Lung (tissue), 11 donors: ENCODE measurements at regions not wholly inside any gene's neighbourhood (a gene's known extent, or its start where the extent isn't known, plus 50 kb on each side); places are given as distances from the start of the nearest gene placed in this dataset.
"Not testable (repeated sequence)": the region's sequence is repeated elsewhere in the genome, so short reads cannot be mapped to it uniquely, and the experiment has no call there.

Experiments used
- ATAC-seq: fragments of 200-7000 bp; cut with Tn5 transposase; one replicate; pipeline ENCODE4 v1.9.1; 2020; ENCODE audit warnings: moderate number of reproducible peaks; ENCODE audit not compliant: insufficient read depth, low FRiP score
- DNase-seq, 3 donors: peaks; one replicate each; pipeline ENCODE4 v3.0.0-alpha.2; 2013 to 2017
- H3K27ac ChIP-seq, 2 donors: one replicate each; pipeline ENCODE4 v1.5.1; 2013; ENCODE audit warnings: mild to moderate bottlenecking in 2 of 2, moderate library complexity in 2 of 2, control low read depth in 1 of 2, inconsistent platforms in 1 of 2, low read depth in 1 of 2, low read length in 1 of 2
- H3K27me3 ChIP-seq, 3 donors: one replicate each; pipeline ENCODE4 v1.5.1; 2013; ENCODE audit warnings: low read length in 2 of 3; ENCODE audit not compliant: control insufficient read depth in 3 of 3, insufficient read depth in 3 of 3
- H3K36me3 ChIP-seq, 4 donors: one replicate each; pipeline ENCODE4 v1.5.1; 2013; ENCODE audit warnings: low read length in 4 of 4, mild to moderate bottlenecking in 1 of 4, moderate library complexity in 1 of 4; ENCODE audit not compliant: control insufficient read depth in 4 of 4, insufficient read depth in 4 of 4
- H3K4me1 ChIP-seq, 5 donors: one replicate each; pipeline ENCODE4 v1.5.1; 2013; ENCODE audit warnings: low read length in 5 of 5, mild to moderate bottlenecking in 2 of 5, moderate library complexity in 1 of 5; ENCODE audit not compliant: control insufficient read depth in 5 of 5, insufficient read depth in 5 of 5
- H3K4me3 ChIP-seq: one replicate; pipeline ENCODE4 v1.5.1; 2013; ENCODE audit warnings: mild to moderate bottlenecking, control low read depth, moderate library complexity
- H3K9ac ChIP-seq, 2 donors: one replicate each; pipeline ENCODE4 v1.5.1; 2013; ENCODE audit warnings: low read length in 2 of 2, control low read depth in 1 of 2; ENCODE audit not compliant: insufficient read depth in 1 of 2
- H3K9me3 ChIP-seq, 4 donors: one replicate each; pipeline ENCODE4 v1.5.1; 2013; ENCODE audit warnings: low read length in 3 of 4, mild to moderate bottlenecking in 1 of 4, moderate library complexity in 1 of 4; ENCODE audit not compliant: control insufficient read depth in 4 of 4, insufficient read depth in 3 of 4
- WGBS, 2 donors: extraction: QIAGEN DNeasy Blood & Tissue Kit; methylation state at CpG; one replicate each; pipeline ENCODE4 v1.1.7; 2013; 5-methylcytosine and 5-hydroxymethylcytosine counted together
- TF ChIP-seq, protein P1 (sequence below): IDR thresholded peaks from 2 replicates; pipeline ENCODE4 v1.5.1; 2012; ENCODE audit warnings: mild to moderate bottlenecking; ENCODE audit errors: control extremely low read depth, extremely low read depth
- donor health status: control.
- donor health status: control.
- donor health status: Bipolar disorder and iron deficiency.
- donor health status: healthy.
- donor health status: DM: yes; HTN: yes; CAD: no.

DNA sequence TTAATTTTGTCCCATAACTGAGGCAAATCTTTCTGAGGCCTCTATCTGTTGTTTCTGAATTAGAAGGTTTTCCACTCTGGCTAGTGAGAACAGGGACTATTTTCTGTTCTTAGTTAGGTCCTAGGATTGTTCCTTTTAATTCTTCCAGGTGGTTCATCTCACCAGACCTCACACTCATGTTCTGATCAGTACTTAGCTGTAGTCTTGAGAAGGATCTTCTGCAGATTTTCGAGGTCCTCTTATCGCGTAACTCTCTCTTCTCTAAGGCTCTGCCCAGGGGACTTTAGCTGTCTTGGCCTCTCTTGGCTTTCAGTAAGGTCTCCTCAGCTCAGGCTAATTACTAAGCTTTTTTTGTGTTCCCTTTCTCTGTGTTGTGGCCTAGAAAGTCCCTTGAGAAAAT lies 201.1 kb downstream of the ETNK1 start:
- TF ChIP-seq, protein P1, sequence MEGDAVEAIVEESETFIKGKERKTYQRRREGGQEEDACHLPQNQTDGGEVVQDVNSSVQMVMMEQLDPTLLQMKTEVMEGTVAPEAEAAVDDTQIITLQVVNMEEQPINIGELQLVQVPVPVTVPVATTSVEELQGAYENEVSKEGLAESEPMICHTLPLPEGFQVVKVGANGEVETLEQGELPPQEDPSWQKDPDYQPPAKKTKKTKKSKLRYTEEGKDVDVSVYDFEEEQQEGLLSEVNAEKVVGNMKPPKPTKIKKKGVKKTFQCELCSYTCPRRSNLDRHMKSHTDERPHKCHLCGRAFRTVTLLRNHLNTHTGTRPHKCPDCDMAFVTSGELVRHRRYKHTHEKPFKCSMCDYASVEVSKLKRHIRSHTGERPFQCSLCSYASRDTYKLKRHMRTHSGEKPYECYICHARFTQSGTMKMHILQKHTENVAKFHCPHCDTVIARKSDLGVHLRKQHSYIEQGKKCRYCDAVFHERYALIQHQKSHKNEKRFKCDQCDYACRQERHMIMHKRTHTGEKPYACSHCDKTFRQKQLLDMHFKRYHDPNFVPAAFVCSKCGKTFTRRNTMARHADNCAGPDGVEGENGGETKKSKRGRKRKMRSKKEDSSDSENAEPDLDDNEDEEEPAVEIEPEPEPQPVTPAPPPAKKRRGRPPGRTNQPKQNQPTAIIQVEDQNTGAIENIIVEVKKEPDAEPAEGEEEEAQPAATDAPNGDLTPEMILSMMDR = no peak
- H3K4me3 ChIP-seq = no peak overlapping the region
- no peaks in the 10 kb centered on the region for H3K36me3 ChIP-seq
- WGBS, 2 donors = 79 to 85% methylated on average over 3 of the region's 3 CpGs
- H3K4me1 ChIP-seq = no peaks in the 10 kb centered on the region
- H3K9ac ChIP-seq = no peak overlapping the region
- H3K9me3 ChIP-seq = peaks cover 0 to 4% (median 1%) of the 10 kb centered on the region in 4 donors
- no peak for ATAC-seq
- DNase-seq = peak in 2 of 3 donors; percentile 37 to 71
- no peaks in the 10 kb centered on the region for H3K27me3 ChIP-seq
- no peak overlapping the region for H3K27ac ChIP-seq

DNA sequence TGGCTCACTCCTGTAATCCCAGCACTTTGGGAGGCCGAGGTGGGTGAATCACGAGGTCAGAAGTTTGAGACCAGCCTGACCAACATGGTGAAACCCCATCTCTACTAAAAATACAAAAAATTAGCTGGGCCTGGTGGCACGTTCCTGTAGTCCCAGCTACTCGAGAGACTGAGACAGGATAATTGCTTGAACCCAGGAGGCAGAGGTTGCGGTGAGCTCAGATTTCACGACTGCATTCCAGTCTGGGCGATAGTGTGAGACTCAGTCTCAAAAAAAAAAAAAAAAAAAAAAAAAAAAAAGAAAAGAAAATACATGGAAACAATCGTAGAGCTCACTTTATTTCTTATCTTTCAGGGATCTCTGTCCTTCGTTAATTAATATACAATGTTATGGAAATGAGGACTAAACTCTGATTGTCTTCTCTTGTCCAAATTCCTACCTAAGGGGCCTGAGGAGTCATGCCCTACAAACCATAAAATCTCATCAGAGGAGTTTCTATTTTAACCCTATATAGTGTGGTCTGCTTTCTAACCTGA lies 201.5 kb downstream of the ETNK1 start:
- not testable (repeated sequence) for H3K9ac ChIP-seq, H3K36me3 ChIP-seq, H3K9me3 ChIP-seq, DNase-seq, ATAC-seq, H3K4me1 ChIP-seq, H3K27me3 ChIP-seq, H3K27ac ChIP-seq, H3K4me3 ChIP-seq
- WGBS, 2 donors = 80 to 84% methylated on average over 9 of the region's 9 CpGs

DNA sequence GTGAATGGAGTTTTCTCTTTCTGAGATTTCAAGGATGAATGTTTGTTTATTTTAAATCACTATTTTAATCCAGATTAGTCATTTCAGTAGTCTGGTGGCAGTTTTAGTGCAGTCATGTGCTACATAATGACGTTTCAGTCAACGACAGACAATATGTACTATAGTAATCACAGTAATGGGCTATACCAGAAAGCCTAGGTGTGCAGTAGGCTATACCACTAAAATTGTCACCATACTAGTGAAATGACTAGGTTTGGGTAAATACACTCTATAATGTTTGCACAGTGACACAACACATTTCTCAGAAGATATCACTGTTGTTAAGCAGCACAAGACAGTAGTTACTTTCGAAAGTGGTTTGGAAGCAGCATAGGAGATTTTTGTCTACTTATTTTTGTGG lies 203.1 kb downstream of the ETNK1 start:
- no peak for ATAC-seq

DNA sequence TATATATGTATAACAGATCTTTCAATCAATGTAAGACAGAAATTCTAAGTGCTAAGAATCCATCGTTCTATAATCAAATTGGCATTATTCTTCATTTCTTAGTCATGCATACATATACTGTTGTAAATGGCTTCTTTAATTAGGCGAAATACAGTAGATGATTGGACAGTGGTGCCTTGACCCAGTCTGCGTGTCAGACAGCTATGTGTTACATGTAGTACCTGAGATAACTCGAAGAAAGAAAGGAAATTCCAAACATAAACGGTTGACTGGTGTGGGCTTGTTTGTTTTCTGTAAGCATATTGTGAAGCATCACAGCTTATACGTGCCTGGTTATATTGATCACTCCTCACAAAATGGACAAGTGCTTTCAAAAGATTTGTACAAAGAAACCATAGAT lies 210.5 kb downstream of the ETNK1 start:
- Histone ChIP-seq H3K4me1 (no peaks in the 10 kb centered on the region), H3K9me3 (no peaks in the 10 kb centered on the region), H3K4me3 (no peak overlapping the region), H3K36me3 (no peaks in the 10 kb centered on the region), H3K27me3 (no peaks in the 10 kb centered on the region), H3K9ac (no peak overlapping the region), H3K27ac (no peak overlapping the region)
- DNase-seq (no peak), ATAC-seq (no peak)
- 74 to 88% methylated on average over 6 of the region's 6 CpGs for WGBS, 2 donors
- TF ChIP-seq, protein P1 = no peak

More for the DNA sequence above, 203.1 kb downstream of the ETNK1 start:
- Histone ChIP-seq H3K4me3 (no peak overlapping the region), H3K9ac (no peak overlapping the region), H3K27ac (no peak overlapping the region), H3K36me3 (no peaks in the 10 kb centered on the region), H3K9me3 (peaks cover 0 to 2% (median 0%) of the 10 kb centered on the region in 4 donors), H3K27me3 (no peaks in the 10 kb centered on the region), H3K4me1 (no peaks in the 10 kb centered on the region)
- DNase-seq = no peak
- TF ChIP-seq, protein P1 = no peak
- WGBS, 2 donors = 73 to 75% methylated on average over 3 of the region's 3 CpGs
